COLO829 (cell line): ENCODE measurements at regions not wholly inside any gene's neighbourhood (a gene's known extent, or its start where the extent isn't known, plus 50 kb on each side); places are given as distances from the start of the nearest gene placed in this dataset.
"Not testable (repeated sequence)": the region's sequence is repeated elsewhere in the genome, so short reads cannot be mapped to it uniquely, and the experiment has no call there.

Source experiments
- DNase-seq: peaks from one replicate; pipeline ENCODE4 v3.0.0; 2012; ENCODE audit warnings: low spot score

DNA sequence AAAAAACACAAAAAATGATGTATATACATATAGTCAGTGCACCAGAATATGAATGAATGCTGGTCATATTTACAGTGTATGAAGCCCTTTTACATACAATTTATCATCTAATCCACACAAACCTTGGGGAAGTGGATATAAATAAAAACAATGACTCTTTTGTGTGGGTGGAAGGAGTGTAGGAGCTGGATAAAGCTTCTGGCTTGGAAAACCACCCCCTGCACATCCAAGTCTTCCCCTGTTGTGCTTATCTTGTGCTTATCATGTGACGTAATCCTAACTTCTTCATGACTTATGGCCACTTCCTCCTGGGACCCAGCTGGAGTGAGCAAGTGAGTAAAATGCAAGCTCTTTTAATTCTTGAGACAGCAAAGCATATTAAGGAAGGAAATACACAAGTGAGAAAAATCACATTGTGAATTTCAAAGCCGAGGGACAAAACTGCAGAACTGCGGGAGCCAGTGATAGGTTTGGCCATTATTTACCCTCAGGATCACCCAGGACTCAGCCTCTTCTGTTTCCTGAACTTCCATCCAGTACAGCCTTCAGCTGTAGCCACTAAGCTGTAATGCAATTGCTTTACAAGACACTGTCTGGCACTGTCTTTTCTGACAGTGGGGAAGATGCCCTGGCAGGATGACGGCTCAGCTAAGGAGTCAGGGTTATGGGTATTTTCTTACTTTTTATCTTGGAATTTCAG, 104.0 kb upstream of the PPM1J start:
- peak; percentile 85 for DNase-seq

DNA sequence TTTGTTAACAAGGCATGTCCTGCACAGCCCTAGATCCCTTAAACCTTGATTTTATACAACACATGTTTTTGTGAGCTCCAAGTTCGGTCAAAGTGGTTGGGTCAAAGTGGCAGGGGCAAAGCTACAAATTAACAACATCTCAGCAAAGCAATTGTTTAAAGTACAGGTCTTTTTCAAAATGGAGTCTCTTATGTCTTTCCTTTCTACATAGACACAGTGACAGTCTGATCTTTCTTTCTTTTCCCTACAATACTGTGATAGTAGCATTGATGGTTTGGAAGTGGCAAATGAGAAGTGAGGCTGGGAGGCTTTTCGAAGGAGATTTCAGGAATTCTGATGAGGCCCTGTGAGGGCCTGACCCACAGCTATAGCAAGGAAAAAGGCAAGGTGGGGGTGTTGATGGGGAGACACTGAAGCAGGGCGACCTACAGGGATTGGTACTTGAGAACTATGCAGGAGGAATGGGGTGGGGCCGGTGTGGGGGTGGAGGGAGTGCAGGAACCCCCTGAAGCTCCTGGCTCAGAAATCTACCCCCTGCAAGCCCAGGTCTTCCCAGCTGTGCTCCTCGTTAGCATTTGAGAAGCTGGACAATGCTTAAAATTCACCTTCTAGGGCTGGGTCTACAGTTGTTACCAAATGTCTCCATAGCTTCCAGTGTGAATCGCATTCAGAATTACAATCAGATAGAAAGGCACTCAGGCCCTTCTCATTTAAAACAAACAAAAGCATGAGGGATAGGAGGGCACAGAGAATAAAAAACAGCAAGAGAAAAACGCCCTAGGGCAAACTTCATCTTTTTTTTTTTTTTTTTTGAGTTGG, 102.6 kb upstream of the PPM1J start:
- DNase-seq: no peak

DNA sequence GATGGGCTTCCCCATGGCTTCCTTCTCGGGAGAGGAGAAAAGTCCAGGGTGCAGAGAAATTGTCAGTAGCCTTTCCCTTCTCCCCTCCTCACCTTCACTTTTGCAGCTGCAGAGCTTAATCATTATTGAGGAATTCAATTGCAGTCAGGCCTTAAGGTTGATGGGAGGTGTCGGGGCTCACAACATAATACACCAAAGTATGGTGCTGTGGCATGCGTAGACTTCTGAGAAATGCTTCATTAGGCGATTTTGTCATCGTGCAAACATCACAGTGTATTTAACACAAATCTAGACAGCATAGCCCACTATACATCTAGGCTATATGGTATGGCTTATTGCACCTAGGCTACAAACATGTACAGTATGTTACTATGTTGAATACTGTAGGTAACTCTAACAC, 100.2 kb upstream of the PPM1J start:
- DNase-seq: no peak

DNA sequence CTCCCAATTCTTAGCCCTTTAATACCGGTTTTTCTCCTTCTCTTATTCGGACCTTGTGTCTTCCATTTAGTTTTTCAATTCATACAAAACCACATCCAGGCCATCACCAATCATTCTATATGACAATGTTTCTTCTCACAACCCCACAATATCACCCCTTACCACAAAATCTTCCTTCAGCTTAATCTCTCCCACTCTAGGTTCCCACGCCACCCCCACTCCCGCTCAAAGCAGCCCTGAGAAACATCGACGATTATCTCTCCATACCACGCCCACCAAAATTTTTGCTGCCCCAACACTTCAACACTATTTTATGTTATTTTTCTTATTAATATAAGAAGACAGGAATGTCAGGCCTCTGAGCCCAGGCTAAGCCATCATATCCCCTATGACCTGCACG, 99.5 kb upstream of the PPM1J start:
- DNase-seq: not testable (repeated sequence)

DNA sequence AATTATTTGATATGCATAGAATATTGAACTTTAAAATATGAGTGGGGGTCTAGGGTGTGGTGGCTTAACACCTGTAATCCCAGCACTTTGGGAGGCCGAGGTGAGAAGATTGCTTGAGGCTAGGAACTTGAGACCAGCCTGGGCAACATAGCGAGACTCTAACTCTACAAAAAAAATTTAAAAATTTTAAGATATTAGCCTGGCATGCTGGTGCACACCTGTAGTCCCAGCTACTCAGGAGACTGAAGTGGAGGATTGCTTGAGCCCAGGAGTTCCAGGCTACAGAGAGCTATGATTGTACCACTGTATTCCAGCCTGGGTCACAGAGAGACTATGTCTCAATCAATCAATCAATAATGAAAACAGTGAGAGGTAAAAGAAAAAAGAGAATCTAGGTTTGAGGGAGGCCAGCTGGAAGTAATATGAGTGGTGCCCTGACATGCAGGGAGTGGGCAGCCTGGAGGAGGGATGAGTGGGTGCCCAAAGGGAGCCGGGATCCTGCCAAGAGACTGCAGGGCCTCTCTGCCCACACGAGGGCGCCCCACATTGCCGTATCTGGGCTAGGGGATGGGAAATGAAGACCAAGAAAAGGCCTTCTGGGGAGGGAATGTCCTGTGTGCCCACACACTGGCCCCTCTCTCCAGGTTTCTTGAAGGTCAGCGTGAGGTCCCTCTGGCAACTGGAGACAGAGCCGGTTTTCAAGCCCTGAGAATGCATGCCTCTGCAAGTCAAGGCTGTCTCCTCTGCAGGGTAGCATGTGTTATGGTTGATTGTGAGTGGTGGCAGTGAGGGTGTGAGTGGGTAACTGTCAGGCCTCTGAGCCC, 93.9 kb upstream of the PPM1J start:
- peak; percentile 68 for DNase-seq

DNA sequence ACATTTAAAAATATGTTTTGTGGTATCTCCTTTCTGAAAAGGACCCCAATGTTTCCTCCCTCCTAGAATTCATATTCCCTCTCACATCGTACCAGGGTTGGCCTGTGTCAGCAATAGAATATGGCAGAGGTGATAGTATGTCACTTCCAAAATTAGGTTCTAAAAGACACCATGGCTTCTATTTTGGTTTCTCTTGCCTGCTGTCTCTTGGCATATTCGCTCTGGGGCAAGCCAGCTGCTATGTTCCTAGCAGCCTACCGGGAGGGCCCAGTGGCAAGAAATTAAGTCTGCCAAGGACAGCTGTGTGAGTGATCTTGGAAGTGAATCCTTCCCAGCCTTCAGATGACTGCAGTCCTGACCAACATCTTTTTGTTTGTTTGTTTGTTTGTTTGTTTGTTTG, 92.9 kb upstream of the PPM1J start:
- no peak for DNase-seq

DNA sequence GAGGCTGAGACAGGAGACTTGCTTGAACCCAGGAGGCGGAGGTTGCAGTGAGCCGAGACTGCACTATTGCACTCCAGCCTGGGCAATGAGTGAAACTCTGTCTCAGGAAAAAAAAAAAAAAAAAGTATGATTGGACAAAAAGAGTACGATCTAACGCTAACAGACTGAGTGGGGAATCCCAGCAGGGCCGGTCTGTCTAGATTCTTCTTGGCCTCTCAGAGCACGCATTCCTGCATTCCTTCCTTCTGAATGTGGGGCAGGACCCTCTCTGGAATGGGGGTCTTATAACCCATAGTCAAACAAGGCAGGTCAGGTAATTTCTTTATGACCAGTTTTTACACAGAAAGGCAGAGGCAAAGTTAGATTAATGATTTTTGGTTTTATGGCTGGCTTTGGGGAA, 92.0 kb upstream of the PPM1J start:
- no peak for DNase-seq

DNA sequence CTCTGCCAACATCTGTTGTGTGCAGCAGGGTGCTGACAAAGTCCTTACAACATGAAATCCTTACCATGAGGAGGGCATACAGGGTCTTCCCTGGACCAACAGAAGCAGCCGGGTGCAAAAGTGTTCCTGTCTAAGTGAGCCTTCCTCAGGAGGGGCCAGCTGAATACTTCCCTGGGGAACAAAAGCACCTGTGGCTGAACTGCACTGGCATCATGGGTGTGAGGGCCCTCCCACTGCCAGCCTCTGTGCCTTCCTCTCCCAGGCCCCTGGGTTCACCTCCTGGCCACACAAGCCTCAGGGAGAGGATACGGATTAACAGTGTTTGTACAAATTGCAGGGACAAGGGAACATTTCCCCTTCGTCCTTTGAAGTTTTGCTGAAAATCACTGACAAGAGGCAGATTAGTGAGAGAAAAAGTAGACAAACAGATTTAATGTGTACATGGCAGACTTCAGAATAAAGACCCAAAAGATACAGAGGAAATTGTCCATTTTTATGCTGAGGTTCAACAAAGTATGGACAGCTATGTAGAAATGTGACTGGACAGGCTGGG, 91.0 kb upstream of the PPM1J start:
- no peak for DNase-seq

DNA sequence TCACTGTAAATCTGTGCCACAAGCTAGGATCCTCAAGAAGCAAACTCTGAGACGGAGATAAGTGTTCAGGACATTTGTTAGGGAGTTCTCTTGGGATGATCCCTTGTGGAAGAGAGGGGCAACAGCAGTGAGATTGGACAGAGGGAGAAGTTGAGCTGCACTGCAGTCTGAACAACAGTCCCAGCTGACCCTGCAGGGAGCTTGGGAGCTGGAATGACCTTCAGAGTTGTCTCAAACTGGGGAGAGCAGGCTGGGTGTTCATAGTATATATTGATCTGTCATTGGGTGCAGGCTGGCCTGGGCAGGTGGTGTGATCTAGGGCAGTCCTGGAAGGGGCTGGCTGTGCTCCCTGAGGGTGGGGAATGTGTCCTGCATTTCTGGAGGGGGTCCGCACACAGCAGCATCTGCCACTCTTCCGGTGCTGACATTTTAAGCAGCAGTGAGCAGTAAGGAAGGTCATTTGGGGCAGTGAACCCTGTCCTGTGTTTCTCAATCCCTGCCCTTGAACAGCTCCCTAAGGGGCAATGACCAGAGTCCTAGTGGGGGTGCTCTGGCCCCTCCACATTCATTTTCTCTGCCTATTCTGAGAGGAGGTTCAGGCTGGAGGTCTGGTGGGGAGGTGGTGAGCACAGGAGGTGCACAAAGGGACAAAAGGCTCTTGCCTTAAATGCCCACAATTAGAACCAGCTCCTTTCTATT, 90.2 kb upstream of the PPM1J start:
- no peak for DNase-seq

DNA sequence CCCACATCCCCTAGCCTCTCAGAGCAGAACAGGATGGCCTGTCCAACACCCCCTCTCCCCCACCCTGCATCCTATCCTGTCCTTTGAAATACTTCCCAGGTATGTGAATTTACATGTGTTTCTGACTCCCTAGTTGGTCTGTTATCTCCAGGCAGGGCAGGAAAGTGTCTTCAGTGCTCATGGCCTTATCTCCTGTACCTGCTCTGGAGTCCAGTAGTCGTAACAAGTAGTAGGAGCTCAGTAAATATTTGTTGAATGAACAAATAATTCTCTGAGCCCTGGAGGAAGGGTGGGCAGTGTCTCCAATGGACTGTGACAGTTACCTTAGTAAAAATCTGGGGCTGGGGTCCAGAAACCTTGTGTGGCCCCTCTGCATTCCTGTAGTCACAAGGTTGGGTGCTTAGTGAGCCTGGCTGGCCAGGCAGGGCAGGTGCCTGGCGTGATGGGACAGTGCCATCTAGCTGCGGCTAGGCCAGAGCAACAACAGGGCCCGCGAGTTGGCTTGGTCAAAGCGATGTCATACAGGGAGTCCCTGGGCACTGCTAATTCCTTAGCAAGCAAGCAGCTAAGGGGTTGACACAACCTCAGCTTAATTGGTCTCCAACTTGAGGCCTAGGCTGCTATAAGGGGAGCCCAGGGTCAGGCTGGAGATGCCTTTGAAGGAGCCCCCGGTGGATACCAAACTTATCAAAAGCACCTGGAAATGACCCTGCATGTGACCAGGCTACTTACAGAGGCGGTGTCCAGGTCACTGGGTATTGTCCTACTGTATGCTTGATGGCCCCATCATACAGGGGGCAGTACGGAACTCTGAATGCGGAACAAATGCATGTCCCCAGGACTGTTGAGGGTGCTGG, 89.0 kb upstream of the PPM1J start:
- peak; percentile 64 for DNase-seq

DNA sequence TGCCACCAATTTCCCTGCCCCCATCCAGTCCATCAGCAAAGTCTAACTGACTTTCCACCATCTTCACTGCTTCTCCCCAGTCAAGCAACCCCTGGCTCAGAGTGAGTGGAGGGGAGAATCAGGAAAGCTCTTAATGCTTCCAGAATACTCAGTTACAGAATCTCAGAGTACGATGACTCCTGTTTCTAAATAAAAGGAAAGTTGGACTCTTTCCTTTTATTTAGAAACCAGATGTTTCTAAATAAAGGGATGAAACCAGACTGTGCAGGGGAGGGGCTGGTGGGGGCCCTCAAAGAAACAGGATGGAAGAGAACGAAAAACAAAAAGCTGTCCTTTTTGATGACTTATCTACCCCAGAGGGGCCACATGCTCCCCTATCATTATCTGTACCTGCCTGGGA, 85.2 kb upstream of the PPM1J start:
- no peak for DNase-seq

DNA sequence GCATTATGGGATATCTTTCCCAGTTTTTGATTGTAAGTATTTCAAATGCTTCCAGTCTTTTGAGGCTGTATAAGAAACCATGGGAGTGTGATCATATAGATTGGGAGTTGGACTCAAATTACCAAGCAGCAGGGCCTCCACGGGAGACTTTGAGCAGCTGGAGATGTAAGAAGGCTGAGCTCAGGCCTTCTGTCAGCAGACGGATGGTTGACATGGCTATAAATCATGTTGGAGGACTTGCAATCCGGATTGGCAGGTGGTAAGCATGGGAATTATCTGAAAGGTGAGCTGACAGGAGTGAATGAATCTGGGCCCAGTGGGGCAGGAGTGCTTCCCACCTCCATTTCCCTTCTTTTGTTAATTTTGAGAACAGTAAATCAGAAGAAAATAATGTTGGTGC, 83.2 kb upstream of the PPM1J start:
- DNase-seq: no peak

DNA sequence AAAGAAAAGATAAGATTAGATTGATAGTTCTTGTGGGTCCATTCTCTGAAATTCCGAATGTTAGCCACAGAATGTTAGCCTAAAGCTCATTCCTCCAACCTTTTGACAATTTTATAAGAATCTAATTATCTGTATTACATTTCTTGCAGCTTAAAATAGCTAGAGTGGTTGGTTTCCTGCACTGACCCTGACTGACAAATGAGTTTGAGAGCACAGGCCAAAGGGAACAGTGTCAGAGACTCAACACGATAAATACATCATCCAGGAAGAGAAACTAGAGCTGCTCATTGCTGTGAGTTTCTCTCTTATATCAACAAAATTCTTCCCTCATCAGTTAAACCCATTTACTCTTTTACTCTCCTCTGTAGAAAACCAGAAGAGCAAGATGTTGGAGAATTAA, 82.1 kb upstream of the PPM1J start:
- DNase-seq: no peak

DNA sequence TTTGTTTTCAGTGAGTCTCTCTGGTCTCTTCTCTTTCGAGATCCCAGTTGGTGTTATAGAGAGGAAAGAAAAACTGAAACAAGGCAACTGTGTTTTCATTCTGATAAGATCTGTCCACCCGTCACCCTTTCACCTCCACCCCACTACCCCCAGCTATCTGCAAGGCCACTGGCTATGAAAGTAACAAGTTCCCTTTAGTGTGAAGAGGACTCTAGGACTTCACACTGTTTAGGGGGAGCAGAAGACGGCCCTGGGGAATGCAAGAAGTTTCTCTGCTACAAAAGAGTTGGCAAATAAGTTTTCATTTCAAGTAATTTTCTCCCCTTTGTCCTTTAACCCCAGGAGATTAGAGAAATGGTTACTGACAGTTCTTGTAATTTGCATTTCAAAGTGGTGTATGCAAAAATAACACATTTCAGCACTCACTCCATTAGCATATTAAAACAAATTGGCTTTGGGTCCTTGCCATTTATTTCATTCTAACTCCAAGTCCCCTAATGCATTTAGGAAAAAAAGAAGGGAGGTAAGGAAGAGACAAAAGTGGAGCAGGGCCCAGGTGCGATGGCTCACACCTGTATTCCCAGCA, 79.6 kb upstream of the PPM1J start:
- no peak for DNase-seq

DNA sequence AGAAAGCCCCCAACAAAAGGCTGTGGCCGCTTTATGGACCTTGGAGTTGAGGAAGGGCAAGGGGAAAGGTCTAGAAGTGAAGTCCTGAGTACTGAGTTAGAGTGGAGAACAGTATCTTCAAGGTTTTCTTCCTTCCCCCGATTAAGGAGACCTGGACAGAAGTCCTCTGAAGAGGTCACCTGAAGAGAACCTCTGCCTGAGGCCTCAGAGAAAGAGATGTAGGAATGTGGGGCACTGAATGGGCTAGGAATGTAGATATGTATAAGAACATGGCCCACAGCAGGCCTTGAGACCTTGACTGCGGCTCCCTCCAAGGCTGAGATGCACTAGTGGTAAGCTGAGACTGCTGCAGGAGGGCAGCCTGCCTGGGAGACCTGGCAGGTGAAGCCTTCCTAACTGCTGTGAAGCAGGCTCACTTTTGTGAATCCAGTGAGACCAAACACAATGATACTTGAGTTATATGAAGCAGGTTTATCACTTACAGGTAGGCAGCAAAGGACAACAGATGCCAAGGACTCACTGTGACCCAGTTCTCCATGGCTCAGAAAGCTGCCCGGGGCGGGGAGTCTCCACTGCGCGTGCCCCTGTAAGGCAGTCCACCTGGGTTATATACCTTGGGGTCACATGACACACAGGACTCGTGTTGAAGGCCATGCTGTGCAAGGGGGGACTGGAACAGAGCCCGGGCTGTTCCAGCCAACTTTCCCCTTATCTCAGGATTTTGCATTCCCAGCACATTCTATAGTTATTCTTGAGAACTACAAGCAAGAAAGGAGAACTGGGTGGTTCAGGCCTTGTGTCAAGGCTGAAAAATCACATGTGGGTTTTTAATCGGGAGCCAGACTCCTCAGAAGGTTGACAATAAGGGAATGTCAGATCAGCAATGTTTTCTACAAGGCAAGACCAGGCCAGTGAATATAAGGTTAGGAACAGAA, 78.8 kb upstream of the PPM1J start:
- DNase-seq: no peak

DNA sequence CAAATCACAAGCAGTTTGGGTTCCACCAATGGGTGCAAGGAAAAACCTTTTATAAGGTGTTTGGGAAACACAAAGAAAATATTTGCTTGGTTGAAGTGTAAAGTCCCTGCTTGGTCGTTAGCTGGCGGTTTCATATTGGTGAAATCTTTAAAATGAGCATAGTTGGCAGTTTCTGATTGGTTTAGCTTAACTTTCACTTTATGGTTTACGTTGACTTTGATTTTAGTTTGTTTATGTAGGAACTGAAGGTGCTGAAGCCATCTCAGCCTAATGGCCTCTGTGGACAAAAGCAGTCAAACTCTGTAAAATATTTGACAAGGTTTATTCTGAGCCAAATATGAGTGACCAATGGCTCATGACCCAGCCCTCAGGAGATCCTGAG, 76.6 kb upstream of the PPM1J start:
- DNase-seq: no peak

DNA sequence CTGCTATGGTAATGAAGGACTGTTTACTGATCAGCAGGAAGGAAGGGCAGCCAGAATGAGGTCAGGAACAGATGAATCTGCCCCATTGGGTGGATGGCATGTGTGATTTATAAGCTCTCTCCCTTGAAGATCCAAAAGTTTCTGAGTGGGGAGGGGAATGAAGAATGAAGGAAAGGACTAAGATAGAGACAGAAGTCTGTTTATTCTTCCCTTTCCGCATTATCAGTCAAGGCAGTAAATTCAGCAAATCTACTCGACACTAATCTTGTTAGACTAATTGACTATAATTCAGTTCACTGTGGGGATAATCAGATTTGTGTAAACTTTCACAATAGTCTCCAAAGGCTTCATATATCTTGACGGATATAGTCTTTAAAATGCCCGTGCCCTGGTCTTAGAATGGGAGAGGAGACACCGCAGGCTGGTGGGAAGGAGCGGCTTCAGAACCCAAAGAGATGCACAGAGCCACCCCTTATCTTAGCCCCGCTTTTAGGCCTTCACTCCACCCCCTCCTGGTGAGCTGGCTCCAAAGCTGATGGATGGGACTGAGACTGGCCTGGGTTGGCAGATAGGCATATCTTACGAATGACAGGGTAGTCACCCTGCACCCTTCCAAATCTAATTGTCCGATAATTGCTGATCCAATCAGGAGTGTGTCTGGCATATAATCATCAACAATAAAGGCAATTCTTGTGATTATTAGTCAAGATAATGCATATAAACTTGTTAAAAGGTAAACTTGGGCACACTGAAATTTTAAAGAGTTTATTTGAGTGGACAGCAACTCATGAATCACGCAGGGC, 76.0 kb upstream of the PPM1J start:
- no peak for DNase-seq

DNA sequence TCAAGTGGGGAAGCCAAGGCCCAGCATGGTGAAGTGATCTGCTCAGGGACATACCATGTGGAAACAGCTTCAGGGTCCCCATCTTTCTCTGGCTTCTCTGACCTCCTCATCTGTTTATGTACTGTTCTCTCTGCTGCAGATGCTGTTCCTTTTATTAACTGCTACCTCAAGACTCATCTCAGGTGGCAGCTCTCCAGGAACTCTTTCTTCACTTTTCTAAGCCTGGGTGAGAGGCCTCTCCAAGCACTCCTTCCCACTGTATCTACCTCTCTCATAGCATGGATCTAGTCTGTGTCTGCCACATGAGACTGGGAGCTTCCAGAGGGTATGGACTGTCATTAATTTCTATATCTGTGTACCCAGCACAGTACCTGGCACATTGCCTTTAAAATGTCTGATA, 73.4 kb upstream of the PPM1J start:
- DNase-seq: no peak

DNA sequence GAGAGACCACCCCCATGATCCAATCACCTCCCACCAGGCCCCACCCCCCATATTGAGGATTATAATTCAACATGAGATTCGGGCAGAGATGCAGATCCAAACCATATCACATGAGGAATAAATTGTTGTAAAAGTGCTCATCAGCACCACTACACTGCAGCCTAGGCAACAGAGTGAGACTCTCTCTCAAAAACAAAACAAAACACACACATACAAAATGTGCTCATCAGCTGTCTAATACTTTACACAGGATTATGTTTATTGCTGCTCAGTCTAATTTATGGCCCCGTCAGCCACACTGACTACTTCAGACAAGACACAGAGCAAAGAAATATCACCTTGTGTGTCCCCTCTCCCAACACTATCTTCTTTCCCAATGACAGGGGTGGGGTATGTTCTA, 72.9 kb upstream of the PPM1J start:
- DNase-seq: no peak
